Esophagus muscularis mucosa (tissue), 3 donors: ENCODE measurements at regions not wholly inside any gene's neighbourhood (a gene's known extent, or its start where the extent isn't known, plus 50 kb on each side); places are given as distances from the start of the nearest gene placed in this dataset.

Experiments used
- POLR2A ChIP-seq: fragments of 450-650 bp; IDR thresholded peaks from one replicate; pipeline ENCODE4 v1.6.1; 2017; ENCODE audit warnings: antibody characterized with exemption, moderate library complexity, mild to moderate bottlenecking, low read depth
- TF ChIP-seq, protein P1 (sequence below), 3 experiments: fragments of 200-600 bp in 2 of 3; fragments of 450-650 bp in 1 of 3; sonication (generic) in 2 of 3; IDR thresholded peaks; one replicate each; pipeline ENCODE4 v1.5.1; 2017 to 2019; ENCODE audit warnings: antibody characterized with exemption in 3 of 3, mild to moderate bottlenecking in 2 of 3, moderate library complexity in 1 of 3

DNA sequence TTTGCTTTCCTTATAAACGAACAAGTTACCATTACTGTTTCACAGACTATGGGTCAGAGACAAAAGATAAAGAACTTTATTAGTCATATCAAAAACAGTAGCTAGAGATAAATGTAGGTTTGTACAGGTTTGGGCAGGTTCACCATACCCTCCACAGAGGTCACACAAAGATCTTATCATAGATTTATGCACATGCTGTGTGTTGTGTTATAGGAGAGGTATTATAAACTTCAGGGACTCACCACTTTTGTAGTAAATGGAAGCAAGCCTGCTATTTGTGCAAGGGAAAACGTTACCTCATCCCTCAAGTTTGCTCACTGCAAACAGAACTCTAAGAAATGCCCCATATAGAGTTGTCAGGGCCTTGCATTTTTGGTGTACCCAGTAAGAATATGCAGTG lies 584.5 kb upstream of the LRRTM1 start:
- TF ChIP-seq, protein P1, sequence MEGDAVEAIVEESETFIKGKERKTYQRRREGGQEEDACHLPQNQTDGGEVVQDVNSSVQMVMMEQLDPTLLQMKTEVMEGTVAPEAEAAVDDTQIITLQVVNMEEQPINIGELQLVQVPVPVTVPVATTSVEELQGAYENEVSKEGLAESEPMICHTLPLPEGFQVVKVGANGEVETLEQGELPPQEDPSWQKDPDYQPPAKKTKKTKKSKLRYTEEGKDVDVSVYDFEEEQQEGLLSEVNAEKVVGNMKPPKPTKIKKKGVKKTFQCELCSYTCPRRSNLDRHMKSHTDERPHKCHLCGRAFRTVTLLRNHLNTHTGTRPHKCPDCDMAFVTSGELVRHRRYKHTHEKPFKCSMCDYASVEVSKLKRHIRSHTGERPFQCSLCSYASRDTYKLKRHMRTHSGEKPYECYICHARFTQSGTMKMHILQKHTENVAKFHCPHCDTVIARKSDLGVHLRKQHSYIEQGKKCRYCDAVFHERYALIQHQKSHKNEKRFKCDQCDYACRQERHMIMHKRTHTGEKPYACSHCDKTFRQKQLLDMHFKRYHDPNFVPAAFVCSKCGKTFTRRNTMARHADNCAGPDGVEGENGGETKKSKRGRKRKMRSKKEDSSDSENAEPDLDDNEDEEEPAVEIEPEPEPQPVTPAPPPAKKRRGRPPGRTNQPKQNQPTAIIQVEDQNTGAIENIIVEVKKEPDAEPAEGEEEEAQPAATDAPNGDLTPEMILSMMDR (IDR thresholded peaks at IDR 0.05): no peak
- no peak for TF ChIP-seq POLR2A
